ENCODE measurements at regions not wholly inside any gene's neighbourhood (a gene's known extent, or its start where the extent isn't known, plus 50 kb on each side); places are given as distances from the start of the nearest gene placed in this dataset.
A peak's percentile ranks its signal among the peaks of the same experiment; 100 is the strongest.

GRCh38 chr12:116358536-116358892 lies 81.0 kb upstream of the MED13L start:
- TF ChIP-seq MYC (IDR thresholded peaks at IDR 0.05; ENCODE audit: low read depth, low read length) (no peak), CTCF (IDR thresholded peaks at IDR 0.05; ENCODE audit: low read depth, low read length) (no peak), MAX (IDR thresholded peaks at IDR 0.05; ENCODE audit: low read depth, low read length) (no peak), POLR2A (IDR thresholded peaks at IDR 0.05; ENCODE audit: extremely low read depth, insufficient read length) (no peak)
- DNase-seq (ENCODE audit: low read depth): no peak
- peak overlapping the region; percentile 29 for H3K4me3 ChIP-seq (ENCODE audit: low read depth, low read length)

- DNase-seq (ENCODE audit: low read depth): peak; percentile 99
- TF ChIP-seq POLR2A (IDR thresholded peaks at IDR 0.05; ENCODE audit: extremely low read depth, insufficient read length) (no peak), MAX (IDR thresholded peaks at IDR 0.05; ENCODE audit: low read depth, low read length) (peak; percentile 70), MYC (IDR thresholded peaks at IDR 0.05; ENCODE audit: low read depth, low read length) (peak; percentile 60; the same call in 1 of the 2 replicates)
- peak overlapping the region; percentile 29 for H3K4me3 ChIP-seq (ENCODE audit: low read depth, low read length)
These were observed 81.6 kb upstream of the MED13L start for GRCh38 chr12:116358893-116359761.

GRCh38 chr12:116360579-116361413 lies 83.3 kb upstream of the MED13L start:
- peak; percentile 89 for DNase-seq (ENCODE audit: low read depth)
- no peak overlapping the region for H3K4me3 ChIP-seq (ENCODE audit: low read depth, low read length)

GRCh38 chr12:116361414-116362223 lies 84.1 kb upstream of the MED13L start:
- H3K4me3 ChIP-seq (ENCODE audit: low read depth, low read length): no peak overlapping the region
- DNase-seq (ENCODE audit: low read depth): no peak
- no peak for TF ChIP-seq MAX (IDR thresholded peaks at IDR 0.05; ENCODE audit: low read depth, low read length)
- TF ChIP-seq CTCF (IDR thresholded peaks at IDR 0.05; ENCODE audit: low read depth, low read length): no peak
- TF ChIP-seq POLR2A (IDR thresholded peaks at IDR 0.05; ENCODE audit: extremely low read depth, insufficient read length): no peak
- TF ChIP-seq MYC (IDR thresholded peaks at IDR 0.05; ENCODE audit: low read depth, low read length): no peak

More at GRCh38 chr12:116360579-116361413, 83.3 kb upstream of the MED13L start:
- TF ChIP-seq MYC (IDR thresholded peaks at IDR 0.05; ENCODE audit: low read depth, low read length) (peak; percentile 21), POLR2A (IDR thresholded peaks at IDR 0.05; ENCODE audit: extremely low read depth, insufficient read length) (no peak), CTCF (IDR thresholded peaks at IDR 0.05; ENCODE audit: low read depth, low read length) (no peak), MAX (IDR thresholded peaks at IDR 0.05; ENCODE audit: low read depth, low read length) (peak; percentile 43; the same call in 1 of the 2 replicates)

GRCh38 chr12:116365114-116365513 lies 87.6 kb upstream of the MED13L start:
- DNase-seq (ENCODE audit: low read depth): no peak
- no peak overlapping the region for H3K4me3 ChIP-seq (ENCODE audit: low read depth, low read length)
- TF ChIP-seq MAX (IDR thresholded peaks at IDR 0.05; ENCODE audit: low read depth, low read length) (no peak), CTCF (IDR thresholded peaks at IDR 0.05; ENCODE audit: low read depth, low read length) (no peak), MYC (IDR thresholded peaks at IDR 0.05; ENCODE audit: low read depth, low read length) (no peak), POLR2A (IDR thresholded peaks at IDR 0.05; ENCODE audit: extremely low read depth, insufficient read length) (no peak)
